Kasumi-1 (cell line): ENCODE measurements at regions not wholly inside any gene's neighbourhood (a gene's known extent, or its start where the extent isn't known, plus 50 kb on each side); places are given as distances from the start of the nearest gene placed in this dataset.
"Not testable (repeated sequence)": the region's sequence is repeated elsewhere in the genome, so short reads cannot be mapped to it uniquely, and the experiment has no call there.

Source experiments
- DNase-seq, 2 experiments: peaks; one replicate each; lab custom pipeline; 2025; lab: John Stamatoyannopoulos, UW

DNA sequence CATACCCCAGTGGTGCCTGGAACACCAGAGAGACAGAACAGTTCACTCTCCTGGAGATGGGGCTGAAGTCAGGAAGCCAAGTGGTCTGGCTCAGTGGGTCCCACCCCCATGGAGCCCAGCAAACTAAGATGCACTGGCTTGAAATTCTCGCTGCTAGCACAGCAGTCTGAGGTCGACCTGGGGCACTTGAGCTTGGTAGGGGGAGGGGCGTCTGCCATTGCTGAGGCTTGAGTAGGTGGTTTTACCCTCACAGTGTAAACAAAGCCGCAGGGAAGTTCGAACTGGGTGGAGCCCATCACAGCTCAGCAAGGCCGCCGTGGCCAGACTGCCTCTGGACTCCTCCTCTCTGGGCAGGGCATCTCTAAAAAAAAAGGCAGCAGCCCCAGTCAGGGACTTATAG, 272.0 kb downstream of the KLF13 start:
- no peak for DNase-seq

DNA sequence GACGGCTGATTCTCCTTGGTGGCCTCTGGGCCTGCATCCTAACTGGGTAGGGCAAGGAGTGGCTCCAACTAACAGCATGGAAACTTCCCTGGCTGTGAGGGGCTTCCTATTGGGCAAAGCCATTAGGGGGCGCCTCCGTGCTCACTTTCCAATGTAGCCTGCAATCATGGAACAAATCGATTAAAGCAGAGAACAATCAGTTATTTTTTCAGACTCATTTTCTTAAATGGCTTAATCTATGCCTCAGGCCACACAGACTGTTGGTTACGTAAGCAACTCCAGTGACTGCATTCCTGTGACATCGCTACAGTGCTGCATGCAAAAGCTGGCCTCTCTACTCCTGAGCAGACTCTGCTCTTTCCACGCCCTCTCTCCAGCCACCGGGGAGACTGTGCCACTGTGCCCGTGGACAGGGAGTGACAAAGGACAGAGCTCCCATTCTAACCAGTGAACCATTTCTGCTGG, 278.9 kb downstream of the KLF13 start:
- no peak for DNase-seq

GRCh38 chr15:31606194-31606669, 279.6 kb downstream of the KLF13 start:
- no peak for DNase-seq

DNA sequence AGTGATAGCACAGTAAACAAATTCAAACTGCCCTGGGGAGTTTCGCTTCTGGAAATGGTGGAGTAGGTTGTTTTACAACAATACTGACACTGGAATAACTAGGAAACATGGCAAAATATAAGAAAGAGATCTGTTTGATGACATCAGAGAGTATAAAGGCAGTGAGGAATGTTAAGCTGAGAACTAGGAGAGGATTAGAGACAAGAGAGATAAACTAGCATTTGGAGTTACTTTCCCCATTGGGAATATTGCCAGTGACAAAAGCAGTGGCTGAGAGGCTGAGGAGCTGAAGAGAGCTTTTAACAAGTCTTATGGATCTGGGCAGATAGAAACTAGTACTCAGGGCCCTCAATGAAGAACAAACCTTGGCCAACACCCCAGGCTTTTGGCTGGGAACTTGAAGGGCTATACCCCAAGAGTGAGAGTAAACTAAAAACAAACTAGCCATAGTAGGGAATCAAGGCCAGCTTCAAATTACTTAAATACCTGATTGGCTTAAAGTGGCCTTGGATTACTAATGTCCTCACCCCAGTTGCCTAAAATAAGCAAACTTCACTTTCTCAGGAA, 280.4 kb downstream of the KLF13 start:
- DNase-seq: no peak

- no peak for DNase-seq
Observed at GRCh38 chr15:31607656-31608055, 281.0 kb downstream of the KLF13 start.

- peak in 1 of 2 experiments; percentile 25 for DNase-seq
Observed at GRCh38 chr15:31609258-31609681, 282.6 kb downstream of the KLF13 start.

GRCh38 chr15:31609906-31610305, 283.3 kb downstream of the KLF13 start:
- peak in 1 of 2 experiments; percentile 16 for DNase-seq

DNA sequence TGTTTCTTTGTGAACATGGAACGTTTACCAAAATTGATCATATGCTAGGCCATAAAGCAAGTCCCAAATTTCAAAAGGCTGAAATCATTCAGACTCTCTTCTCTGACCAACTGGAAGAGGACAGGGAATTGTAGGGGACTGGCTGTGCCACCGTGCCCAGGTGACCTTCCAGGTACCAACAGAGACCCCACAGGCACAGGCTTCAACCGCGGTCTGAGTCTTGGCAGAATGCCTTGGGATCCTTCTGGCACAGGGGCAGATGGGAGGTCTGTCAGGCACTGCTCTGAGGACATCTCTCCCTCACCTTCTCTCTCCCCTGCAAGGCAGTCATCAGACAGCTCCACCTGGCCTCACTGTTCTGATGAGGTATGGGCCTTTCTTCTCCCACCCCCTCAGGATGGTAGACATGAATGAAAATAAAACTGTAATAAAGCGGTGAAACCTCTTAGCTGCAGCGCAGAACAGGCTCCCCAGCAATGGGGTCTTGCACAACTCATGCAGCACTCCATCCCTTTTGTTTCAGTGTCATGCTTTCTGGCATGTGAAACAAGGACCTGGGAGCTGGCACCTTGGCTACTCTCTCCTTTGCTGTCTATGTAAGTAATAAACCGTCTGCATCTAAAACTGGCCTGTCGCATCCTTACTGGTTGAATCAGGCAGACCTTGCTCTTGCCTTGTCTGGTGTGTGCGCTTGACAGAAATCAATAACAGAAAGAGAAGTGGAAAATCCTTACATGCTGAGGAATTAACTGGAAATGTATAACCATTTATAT, 289.2 kb downstream of the KLF13 start:
- DNase-seq: no peak

DNA sequence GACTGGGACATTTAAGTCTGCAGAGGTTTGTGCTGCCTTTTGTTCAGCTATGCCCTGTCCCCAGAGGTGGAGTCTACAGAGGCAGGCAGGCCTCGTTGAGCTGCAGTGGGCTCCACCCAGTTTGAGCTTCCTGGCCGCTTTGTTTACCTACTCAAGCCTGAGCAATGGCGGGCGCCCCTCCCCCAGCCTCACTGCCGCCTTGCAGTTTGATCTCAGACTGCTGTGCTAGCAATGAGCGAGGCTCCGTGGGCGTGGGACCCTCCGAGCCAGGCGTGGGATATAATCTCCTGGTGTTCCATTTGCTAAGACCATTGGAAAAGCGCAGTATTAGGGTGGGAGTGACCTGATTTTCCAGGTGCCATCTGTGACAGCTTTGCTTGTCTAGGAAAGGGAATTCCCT, 296.7 kb downstream of the KLF13 start:
- DNase-seq: not testable (repeated sequence)

DNA sequence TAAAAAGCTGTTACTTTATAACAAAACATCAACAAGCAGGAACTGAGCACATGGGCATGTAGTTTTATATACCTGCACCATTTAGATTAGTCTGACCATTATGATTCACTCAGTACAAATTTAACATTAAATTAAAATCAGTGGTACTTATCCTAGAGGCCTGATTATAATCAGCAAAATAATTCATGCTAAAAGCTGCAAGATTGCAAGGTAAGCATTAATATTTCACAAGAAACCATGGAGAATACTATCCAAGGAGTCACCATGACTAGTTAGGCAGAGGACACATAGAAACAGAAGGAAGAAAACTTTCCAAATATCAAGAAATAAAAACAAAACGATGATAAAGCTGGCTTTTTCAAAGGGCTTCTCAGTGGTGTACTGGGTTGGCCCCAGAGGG, 297.5 kb downstream of the KLF13 start:
- DNase-seq: not testable (repeated sequence)

GRCh38 chr15:31635715-31636114, 309.1 kb downstream of the KLF13 start:
- DNase-seq: not testable (repeated sequence)

DNA sequence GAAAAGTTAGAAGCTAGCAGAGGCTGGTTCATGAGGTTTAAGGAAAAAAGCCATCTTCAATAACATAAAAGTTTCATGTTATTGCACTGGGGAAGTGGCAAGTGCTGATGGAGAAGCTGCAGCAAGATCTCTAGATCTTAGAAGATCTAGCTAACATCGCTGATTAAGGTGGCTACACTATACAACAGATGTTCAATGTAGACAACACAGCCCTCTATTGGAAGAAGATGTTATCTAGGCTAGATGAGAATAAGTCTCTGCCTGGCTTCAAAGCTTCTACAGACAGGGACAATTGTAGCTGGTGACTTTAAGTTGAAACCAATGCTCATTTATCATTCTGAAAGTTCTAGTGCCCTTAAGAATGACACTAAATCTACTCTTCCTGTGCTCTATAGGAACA, 310.3 kb downstream of the KLF13 start:
- not testable (repeated sequence) for DNase-seq

DNA sequence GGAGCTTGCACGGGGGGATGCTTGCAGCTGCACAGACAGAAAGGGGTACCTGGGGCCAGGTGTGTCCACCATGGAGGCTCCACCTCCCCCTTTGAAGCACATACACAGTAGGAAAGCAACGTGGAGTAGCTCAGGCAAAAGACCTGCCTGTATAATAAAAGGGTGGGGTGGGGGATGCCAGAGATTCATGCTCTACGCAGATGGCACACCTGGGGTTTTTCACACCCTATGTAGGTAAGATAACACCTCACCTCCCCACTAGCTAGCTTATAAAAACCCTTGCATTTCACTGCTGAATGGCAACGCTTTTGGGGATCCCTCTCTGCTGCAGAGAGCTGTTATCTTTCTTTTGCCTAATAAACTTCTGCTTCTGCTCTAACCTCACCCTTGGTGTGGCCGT, 317.3 kb downstream of the KLF13 start:
- DNase-seq: not testable (repeated sequence)

DNA sequence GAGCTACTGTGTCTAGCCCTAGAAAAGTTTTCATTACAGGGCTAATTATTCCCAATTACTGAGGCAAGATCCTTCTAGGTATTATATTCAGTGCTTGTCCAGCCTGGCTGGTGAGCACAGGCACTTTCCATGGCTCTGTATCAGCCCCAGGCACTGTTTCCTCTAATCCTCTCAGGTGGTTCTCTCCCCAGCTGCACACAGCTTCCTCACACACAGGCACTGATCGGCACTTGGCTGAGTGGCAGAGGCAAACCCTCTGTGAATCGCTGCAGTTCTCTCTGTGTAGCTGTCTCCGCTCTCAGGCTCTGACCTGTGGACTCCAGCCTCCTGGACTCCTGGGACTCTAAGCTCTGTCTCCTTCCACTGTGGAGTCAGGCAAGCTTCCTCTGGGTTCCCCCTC, 318.1 kb downstream of the KLF13 start:
- not testable (repeated sequence) for DNase-seq

GRCh38 chr15:31647337-31647826, 320.7 kb downstream of the KLF13 start:
- DNase-seq: not testable (repeated sequence)

DNA sequence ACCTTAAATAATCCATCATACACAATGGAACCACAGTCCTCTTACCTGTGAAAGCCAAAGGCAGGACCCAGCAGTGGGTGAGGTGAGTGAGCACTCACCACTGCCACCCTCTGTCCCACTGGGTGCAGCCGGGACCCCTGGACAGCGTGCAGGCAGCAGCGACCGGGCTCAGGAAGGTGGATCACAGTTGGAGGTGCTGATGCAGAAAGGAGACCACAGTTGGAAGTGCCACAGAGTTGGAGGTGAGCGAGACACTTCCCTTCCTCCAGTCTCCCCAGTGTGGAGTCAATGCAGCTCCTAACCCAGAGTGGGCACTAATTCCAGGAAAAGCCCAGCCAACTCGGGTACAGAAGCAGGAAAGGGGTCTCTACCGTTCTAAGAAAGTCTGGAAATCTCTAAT, 323.0 kb downstream of the KLF13 start:
- not testable (repeated sequence) for DNase-seq

GRCh38 chr15:31650055-31650701, 323.5 kb downstream of the KLF13 start:
- DNase-seq: not testable (repeated sequence)

DNA sequence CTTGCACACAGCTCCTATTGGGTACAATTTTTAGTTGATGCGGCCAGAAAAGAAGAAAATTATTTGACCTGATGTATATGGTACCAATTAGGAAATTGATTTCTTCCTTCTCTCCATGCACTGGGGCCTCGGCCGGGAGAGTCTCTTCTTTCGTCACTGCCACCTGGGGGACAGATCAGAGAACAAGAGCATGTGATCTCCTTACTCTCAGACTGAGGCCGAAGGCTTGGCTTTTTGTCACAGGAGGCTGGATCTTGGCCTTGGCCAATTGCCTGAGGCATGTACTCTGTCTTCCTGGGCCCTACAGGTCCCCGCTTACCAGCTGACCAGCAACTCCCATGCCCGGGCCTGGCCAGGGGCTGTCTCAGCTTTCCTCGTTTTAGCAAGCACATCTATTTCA, 330.3 kb downstream of the KLF13 start:
- not testable (repeated sequence) for DNase-seq

GRCh38 chr15:31660816-31661215, 334.2 kb downstream of the KLF13 start:
- DNase-seq: no peak

DNA sequence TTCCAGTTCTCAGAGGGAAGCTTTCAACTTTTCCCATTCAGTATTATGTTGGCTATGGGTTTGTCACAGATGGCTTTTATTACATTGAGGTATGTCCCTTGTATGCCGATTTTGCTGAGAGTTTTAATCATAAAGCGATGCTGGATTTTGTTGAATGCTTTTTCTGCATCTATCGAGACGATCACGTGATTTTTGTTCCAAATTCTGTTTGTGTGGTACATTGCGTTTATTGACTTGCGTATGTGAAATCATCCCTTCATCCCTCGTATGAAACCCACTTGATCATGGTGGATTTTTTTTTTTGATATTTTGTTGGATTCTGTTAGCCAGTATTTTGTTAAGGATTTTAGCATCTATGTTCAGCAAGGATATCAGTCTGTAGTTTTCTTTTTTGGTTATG, 339.1 kb downstream of the KLF13 start:
- not testable (repeated sequence) for DNase-seq

GRCh38 chr15:31669158-31669908, 342.7 kb downstream of the KLF13 start:
- not testable (repeated sequence) for DNase-seq

DNA sequence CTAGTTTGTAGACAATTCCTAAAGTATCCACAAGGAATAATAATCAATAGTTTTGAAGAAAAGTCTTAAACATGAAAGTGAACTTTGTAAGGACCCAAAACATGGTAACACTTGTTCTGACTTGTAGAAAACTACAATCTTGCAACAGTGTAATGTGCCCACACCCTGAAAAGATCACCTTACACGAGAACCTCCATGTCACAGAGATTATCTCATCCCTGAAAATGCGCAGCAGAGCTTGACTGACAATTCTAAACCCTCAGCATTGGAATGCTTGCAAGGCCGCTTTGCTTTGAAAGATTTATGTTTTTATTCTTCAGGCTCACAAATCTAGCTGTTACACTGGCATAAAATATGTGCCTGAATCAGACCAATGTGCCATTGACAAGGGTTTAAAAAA, 346.6 kb downstream of the KLF13 start:
- DNase-seq: not testable (repeated sequence)
